ENCODE measurements at regions not wholly inside any gene's neighbourhood (a gene's known extent, or its start where the extent isn't known, plus 50 kb on each side); places are given as distances from the start of the nearest gene placed in this dataset.

DNA sequence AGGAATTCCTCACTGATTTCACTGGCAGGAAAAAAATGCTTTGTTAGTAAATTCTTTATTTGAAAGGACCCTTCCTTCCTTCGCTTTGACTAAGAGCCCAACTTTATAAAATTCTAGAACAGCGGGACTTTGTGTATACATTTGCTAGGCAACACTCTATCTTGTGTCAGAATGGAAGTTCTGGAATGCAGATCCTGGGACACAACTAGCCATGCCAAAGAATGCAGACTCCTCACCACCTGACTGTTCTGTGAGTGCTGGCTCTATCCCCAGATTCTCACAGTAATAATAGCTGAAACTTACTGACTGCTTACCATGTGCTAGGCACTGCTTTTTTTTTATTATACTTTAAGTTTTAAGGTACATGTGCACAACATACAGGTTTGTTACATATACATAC is 73.3 kb upstream of the ZDHHC15 start:
- TF ChIP-seq, protein P1, sequence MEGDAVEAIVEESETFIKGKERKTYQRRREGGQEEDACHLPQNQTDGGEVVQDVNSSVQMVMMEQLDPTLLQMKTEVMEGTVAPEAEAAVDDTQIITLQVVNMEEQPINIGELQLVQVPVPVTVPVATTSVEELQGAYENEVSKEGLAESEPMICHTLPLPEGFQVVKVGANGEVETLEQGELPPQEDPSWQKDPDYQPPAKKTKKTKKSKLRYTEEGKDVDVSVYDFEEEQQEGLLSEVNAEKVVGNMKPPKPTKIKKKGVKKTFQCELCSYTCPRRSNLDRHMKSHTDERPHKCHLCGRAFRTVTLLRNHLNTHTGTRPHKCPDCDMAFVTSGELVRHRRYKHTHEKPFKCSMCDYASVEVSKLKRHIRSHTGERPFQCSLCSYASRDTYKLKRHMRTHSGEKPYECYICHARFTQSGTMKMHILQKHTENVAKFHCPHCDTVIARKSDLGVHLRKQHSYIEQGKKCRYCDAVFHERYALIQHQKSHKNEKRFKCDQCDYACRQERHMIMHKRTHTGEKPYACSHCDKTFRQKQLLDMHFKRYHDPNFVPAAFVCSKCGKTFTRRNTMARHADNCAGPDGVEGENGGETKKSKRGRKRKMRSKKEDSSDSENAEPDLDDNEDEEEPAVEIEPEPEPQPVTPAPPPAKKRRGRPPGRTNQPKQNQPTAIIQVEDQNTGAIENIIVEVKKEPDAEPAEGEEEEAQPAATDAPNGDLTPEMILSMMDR (IDR thresholded peaks at IDR 0.05; ENCODE audit: low read length) = no peak
- no peak for TF ChIP-seq EZH2 (IDR thresholded peaks at IDR 0.05; ENCODE audit: borderline replicate concordance, low read length)

All from OCI-LY1 (cell line).